Stimulated activated naive CD8-positive, alpha-beta T cell treated with anti-CD3 and anti-CD28 coated beads, Interleukin-15, amount 100 ng/mL, for 72 hours (primary cell): ENCODE measurements at regions not wholly inside any gene's neighbourhood (a gene's known extent, or its start where the extent isn't known, plus 50 kb on each side); places are given as distances from the start of the nearest gene placed in this dataset.
"Not testable (repeated sequence)": the region's sequence is repeated elsewhere in the genome, so short reads cannot be mapped to it uniquely, and the experiment has no call there.

Experiments used
- ATAC-seq: fragments of 150-1000 bp; cut with Tn5 transposase; 2 replicates; pipeline ENCODE4 v1.10.0; 2021; ENCODE audit warnings: mild to moderate bottlenecking, moderate library complexity
- DNase-seq, 2 donors: peaks; one replicate each; pipeline ENCODE4 v3.0.0; 2021 to 2022
- H3K27ac Mint-ChIP-seq, 2 donors: one replicate each; pipeline ENCODE4 v1.8.0; 2022; ENCODE audit warnings: mild to moderate bottlenecking in 2 of 2, mixed read lengths in 2 of 2, moderate library complexity in 2 of 2
- H3K27me3 Mint-ChIP-seq: one replicate; pipeline ENCODE4 v1.8.0; 2022; ENCODE audit warnings: mixed read lengths
- H3K4me1 Mint-ChIP-seq: one replicate; pipeline ENCODE4 v1.8.0; 2022; ENCODE audit warnings: mild to moderate bottlenecking, mixed read lengths
- H3K4me3 Mint-ChIP-seq, 2 donors: one replicate each; pipeline ENCODE4 v1.8.0; 2022; ENCODE audit warnings: mild to moderate bottlenecking in 2 of 2, mixed read lengths in 2 of 2, moderate library complexity in 1 of 2
- H3K9me3 Mint-ChIP-seq, 2 donors: one replicate each; pipeline ENCODE4 v1.8.0; 2022; ENCODE audit warnings: mixed read lengths in 2 of 2

DNA sequence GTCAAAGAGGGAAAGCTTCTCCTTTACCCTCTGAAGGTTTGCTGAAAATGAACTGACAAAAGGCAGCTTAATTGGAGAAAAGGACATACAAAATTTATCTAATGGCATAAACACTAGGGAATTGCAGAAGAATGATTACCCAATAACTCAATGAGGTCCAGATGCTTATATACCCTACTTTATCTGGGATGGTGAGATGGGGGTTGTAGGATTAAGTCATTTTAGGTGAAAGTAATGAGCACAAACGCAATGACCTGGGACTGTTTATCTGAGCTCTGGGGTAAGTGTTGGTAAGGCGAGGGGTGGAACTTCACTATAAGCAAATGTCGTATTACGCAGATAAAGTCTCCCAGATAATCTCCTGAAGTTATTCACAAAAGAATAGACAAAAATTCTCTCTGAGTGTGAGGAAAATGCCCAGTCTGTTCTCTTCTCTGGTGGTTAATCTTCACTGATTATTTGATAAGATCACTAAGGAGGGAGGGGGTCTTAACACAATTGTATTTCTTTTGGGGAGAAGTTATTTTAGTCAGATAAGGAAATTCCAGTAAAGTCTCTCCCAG, 1067.8 kb downstream of the DNAJB9 start:
- peaks cover 2 to 3% of the 10 kb centered on the region in 2 donors for H3K9me3 Mint-ChIP-seq
- H3K27me3 Mint-ChIP-seq: no peaks in the 10 kb centered on the region
- no peak overlapping the region for H3K27ac Mint-ChIP-seq
- no peak overlapping the region for H3K4me3 Mint-ChIP-seq
- ATAC-seq (no peak), DNase-seq (no peak)
- H3K4me1 Mint-ChIP-seq: no peaks in the 10 kb centered on the region

- Mint-ChIP-seq H3K4me1 (no peaks in the 10 kb centered on the region), H3K9me3 (no peaks in the 10 kb centered on the region), H3K4me3 (no peak overlapping the region), H3K27ac (no peak overlapping the region), H3K27me3 (no peaks in the 10 kb centered on the region)
- ATAC-seq (no peak), DNase-seq (no peak)
These were observed 1068.6 kb downstream of the DNAJB9 start for GRCh38 chr7:109638321-109638720.

GRCh38 chr7:109639561-109639960, 1069.9 kb downstream of the DNAJB9 start:
- DNase-seq (no peak), ATAC-seq (no peak)
- H3K9me3 Mint-ChIP-seq: no peaks in the 10 kb centered on the region
- H3K4me1 Mint-ChIP-seq: no peaks in the 10 kb centered on the region
- no peaks in the 10 kb centered on the region for H3K27me3 Mint-ChIP-seq
- no peak overlapping the region for H3K4me3 Mint-ChIP-seq
- no peak overlapping the region for H3K27ac Mint-ChIP-seq

DNA sequence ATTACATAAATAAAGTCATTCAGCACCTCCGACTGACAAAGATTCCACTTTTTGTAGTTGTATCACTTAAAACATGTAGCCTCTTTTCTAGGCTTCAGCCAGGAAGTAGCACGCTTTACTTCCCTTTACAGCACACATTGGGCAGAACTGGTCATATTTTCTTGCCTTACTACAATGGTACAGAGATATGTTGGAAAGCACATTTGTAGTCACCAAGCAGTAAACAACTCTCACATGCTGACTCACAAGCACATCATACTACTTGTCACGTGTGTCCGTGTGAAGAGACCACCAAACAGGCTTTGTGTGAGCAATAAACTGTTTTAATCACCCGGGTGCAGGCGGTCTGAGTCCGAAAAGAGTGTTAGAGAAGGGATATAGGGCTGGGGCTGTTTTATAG, 1071.8 kb downstream of the DNAJB9 start:
- Mint-ChIP-seq H3K9me3 (peaks cover 4 to 5% of the 10 kb centered on the region in 2 donors), H3K27me3 (no peaks in the 10 kb centered on the region), H3K27ac (no peak overlapping the region), H3K4me3 (no peak overlapping the region), H3K4me1 (no peaks in the 10 kb centered on the region)
- ATAC-seq (no peak), DNase-seq (no peak)

- Mint-ChIP-seq H3K4me3 (no peak overlapping the region), H3K9me3 (peaks cover 11 to 12% of the 10 kb centered on the region in 2 donors), H3K27me3 (no peaks in the 10 kb centered on the region), H3K27ac (no peak overlapping the region), H3K4me1 (no peaks in the 10 kb centered on the region)
- ATAC-seq: no peak
- DNase-seq: no peak
These were observed 1076.5 kb downstream of the DNAJB9 start for GRCh38 chr7:109646124-109646523.

DNA sequence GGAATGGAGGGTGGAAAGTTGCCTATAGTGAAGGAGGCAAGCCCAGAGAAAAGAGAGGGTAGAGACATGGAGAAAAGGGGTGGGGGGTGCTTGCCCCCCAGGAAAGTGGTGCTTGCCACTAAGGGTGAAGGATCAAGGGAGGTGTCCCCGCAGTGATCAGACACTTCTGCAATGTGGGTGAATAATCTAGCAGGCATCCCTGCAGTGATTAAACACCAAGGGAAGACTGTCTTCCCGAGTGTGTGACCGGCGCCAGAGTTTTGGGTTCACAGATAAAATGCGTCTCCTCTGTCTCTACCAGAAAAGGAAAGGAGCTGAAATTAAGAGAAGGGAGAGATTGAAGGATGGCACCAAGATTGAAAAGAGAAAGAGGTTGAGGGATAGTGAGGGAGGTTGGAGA, 1076.9 kb downstream of the DNAJB9 start:
- H3K4me3 Mint-ChIP-seq, H3K4me1 Mint-ChIP-seq, H3K27me3 Mint-ChIP-seq, ATAC-seq, DNase-seq: not testable (repeated sequence)
- peaks cover 11 to 12% of the 10 kb centered on the region in 2 donors for H3K9me3 Mint-ChIP-seq
- peak overlapping the region in 1 of 2 donors; percentile 41 for H3K27ac Mint-ChIP-seq

- not testable (repeated sequence) for DNase-seq, H3K4me3 Mint-ChIP-seq, ATAC-seq, H3K27me3 Mint-ChIP-seq, H3K4me1 Mint-ChIP-seq, H3K27ac Mint-ChIP-seq
- peaks cover 11 to 12% of the 10 kb centered on the region in 2 donors for H3K9me3 Mint-ChIP-seq
These were observed 1077.6 kb downstream of the DNAJB9 start for GRCh38 chr7:109647263-109647662.

- Mint-ChIP-seq H3K4me1 (no peaks in the 10 kb centered on the region), H3K27ac (no peak overlapping the region), H3K9me3 (no peaks in the 10 kb centered on the region), H3K4me3 (no peak overlapping the region), H3K27me3 (no peaks in the 10 kb centered on the region)
- ATAC-seq (no peak), DNase-seq (no peak)
These were observed 1089.6 kb downstream of the DNAJB9 start for GRCh38 chr7:109659261-109659660.

- Mint-ChIP-seq H3K4me1 (no peaks in the 10 kb centered on the region), H3K9me3 (no peaks in the 10 kb centered on the region), H3K27ac (no peak overlapping the region), H3K27me3 (no peaks in the 10 kb centered on the region), H3K4me3 (no peak overlapping the region)
- DNase-seq (no peak), ATAC-seq (no peak)
These were observed 1090.7 kb downstream of the DNAJB9 start for GRCh38 chr7:109660401-109660800.

DNA sequence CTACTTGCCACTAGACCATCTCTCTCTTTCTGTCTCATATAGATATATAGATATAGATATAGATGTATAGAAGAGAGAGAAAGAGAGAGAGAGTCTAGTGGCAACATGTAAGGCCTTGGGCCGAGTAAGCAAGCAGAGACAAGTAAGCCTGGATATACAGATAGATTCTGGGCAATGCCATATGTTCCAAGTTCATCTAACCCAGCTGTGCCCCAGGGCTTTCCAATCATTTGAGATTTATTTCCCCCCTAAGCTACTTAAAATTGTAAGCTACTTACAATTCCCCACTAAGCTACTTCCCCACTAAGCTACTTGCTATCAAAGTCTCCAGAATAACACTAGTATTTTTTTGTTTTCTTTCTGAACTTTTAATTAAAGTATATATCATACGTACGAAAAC, 1094.1 kb downstream of the DNAJB9 start:
- no peak for ATAC-seq
- no peaks in the 10 kb centered on the region for H3K4me1 Mint-ChIP-seq
- no peak for DNase-seq
- H3K9me3 Mint-ChIP-seq: no peaks in the 10 kb centered on the region
- H3K4me3 Mint-ChIP-seq: no peak overlapping the region
- no peak overlapping the region for H3K27ac Mint-ChIP-seq
- H3K27me3 Mint-ChIP-seq: no peaks in the 10 kb centered on the region

DNA sequence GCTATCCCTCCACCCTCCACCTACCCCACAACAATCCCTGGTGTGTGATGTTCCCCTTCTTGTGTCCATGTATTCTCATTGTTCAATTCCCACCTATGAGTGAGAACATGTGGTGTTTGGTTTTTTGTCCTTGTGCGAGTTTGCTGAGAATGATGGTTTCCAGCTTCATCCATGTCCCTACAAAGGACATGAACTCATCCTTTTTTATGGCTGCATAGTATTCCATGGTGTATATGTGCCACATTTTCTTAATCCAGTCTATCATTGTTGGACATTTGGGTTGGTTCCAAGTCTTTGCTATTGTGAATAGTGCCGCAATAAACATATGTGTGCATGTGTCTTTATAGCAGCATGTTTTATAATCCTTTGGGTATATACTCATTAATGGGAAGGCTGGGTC, 1117.6 kb downstream of the DNAJB9 start:
- ATAC-seq, H3K27ac Mint-ChIP-seq, DNase-seq, H3K27me3 Mint-ChIP-seq, H3K4me1 Mint-ChIP-seq, H3K4me3 Mint-ChIP-seq: not testable (repeated sequence)
- peaks cover 0 to 23% of the 10 kb centered on the region in 2 donors for H3K9me3 Mint-ChIP-seq

- peaks cover 0 to 23% of the 10 kb centered on the region in 2 donors for H3K9me3 Mint-ChIP-seq
- not testable (repeated sequence) for H3K27ac Mint-ChIP-seq, H3K4me1 Mint-ChIP-seq, DNase-seq, H3K4me3 Mint-ChIP-seq, ATAC-seq, H3K27me3 Mint-ChIP-seq
These were observed 1122.9 kb downstream of the DNAJB9 start for GRCh38 chr7:109692613-109693012.

- ATAC-seq (no peak), DNase-seq (no peak)
- Mint-ChIP-seq H3K27me3 (no peaks in the 10 kb centered on the region), H3K9me3 (peaks cover 0 to 23% of the 10 kb centered on the region in 2 donors), H3K4me3 (no peak overlapping the region), H3K4me1 (no peaks in the 10 kb centered on the region), H3K27ac (no peak overlapping the region)
These were observed 1124.7 kb downstream of the DNAJB9 start for GRCh38 chr7:109694149-109695071.

DNA sequence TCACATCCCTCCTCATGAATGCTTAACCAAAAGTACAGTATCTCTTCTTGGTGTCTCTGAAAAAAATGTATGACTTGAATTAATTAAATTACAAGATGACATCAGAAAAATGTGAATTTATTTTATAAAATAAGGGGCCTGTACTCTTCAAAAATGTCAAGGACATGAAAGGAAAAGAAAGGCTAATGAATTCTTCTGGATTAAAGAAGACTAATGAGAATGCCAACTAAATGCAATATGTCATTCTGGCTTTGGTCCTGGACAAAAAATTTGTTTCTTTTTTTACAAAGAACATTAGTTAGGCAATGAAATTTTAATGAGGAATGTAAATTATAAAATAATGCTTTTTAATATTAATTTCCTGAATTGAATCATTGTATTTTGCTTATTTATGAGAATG, 1125.7 kb downstream of the DNAJB9 start:
- no peaks in the 10 kb centered on the region for H3K27me3 Mint-ChIP-seq
- no peak for ATAC-seq
- peaks cover 0 to 14% of the 10 kb centered on the region in 2 donors for H3K9me3 Mint-ChIP-seq
- no peak overlapping the region for H3K4me3 Mint-ChIP-seq
- DNase-seq: no peak
- no peak overlapping the region for H3K27ac Mint-ChIP-seq
- H3K4me1 Mint-ChIP-seq: no peaks in the 10 kb centered on the region

GRCh38 chr7:109696723-109697122, 1127.0 kb downstream of the DNAJB9 start:
- peaks cover 0 to 4% of the 10 kb centered on the region in 2 donors for H3K9me3 Mint-ChIP-seq
- DNase-seq: no peak

DNA sequence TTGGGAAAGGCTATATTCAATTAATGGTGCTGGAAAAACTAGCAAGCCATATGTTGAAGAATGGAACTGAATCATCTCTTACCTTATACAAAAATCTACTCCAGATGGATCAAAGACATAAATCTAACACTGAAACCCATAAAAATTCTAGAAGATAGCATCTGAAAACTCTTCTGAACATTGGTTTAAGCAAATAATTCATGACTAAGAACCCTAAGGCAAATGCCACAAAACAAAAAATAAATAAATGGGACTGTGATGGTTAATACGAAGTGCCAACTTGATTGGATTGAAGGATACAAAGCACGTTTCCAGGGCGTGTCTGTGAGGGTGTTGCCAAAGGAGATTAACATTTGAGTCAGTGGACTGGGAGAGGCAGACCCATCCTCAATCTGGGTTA, 1130.0 kb downstream of the DNAJB9 start:
- Mint-ChIP-seq H3K4me3 (no peak overlapping the region), H3K9me3 (no peaks in the 10 kb centered on the region), H3K27me3 (no peaks in the 10 kb centered on the region), H3K27ac (no peak overlapping the region), H3K4me1 (no peaks in the 10 kb centered on the region)
- DNase-seq: no peak
- ATAC-seq: no peak

More at GRCh38 chr7:109696723-109697122, 1127.0 kb downstream of the DNAJB9 start:
- no peak for ATAC-seq
- no peaks in the 10 kb centered on the region for H3K27me3 Mint-ChIP-seq
- no peak overlapping the region for H3K4me3 Mint-ChIP-seq
- no peaks in the 10 kb centered on the region for H3K4me1 Mint-ChIP-seq
- no peak overlapping the region for H3K27ac Mint-ChIP-seq
